ENCODE measurements at regions not wholly inside any gene's neighbourhood (a gene's known extent, or its start where the extent isn't known, plus 50 kb on each side); places are given as distances from the start of the nearest gene placed in this dataset.

GRCh38 chr15:69557707-69558409 is 105.2 kb downstream of the RPLP1 start:
- ChIA-PET POLR2A (no interaction called here), CTCF (no interaction called here)
- no peak for DNase-seq (ENCODE audit: extremely low spot score)
- TF ChIP-seq BHLHE40 (IDR thresholded peaks at IDR 0.05; ENCODE audit: borderline replicate concordance) (no peak), FOXK2 (IDR thresholded peaks at IDR 0.05) (no peak), NFRKB (IDR thresholded peaks at IDR 0.05) (no peak), FOXA1 (IDR thresholded peaks at IDR 0.05) (no peak), ZNF384 (IDR thresholded peaks at IDR 0.05) (no peak), SUZ12 (IDR thresholded peaks at IDR 0.05) (no peak), CTBP1 (IDR thresholded peaks at IDR 0.05; ENCODE audit: borderline replicate concordance) (no peak), L3MBTL2 (conservative IDR thresholded peaks at IDR 0.05) (no peak), SP1 (IDR thresholded peaks at IDR 0.05) (no peak), FOXM1 (IDR thresholded peaks at IDR 0.05; ENCODE audit: borderline replicate concordance) (no peak), ARNT (IDR thresholded peaks at IDR 0.05) (no peak), TARDBP (IDR thresholded peaks at IDR 0.05) (no peak), HDGF (IDR thresholded peaks at IDR 0.05; ENCODE audit: borderline replicate concordance) (no peak), LEF1 (IDR thresholded peaks at IDR 0.05; ENCODE audit: borderline replicate concordance) (no peak), ELF4 (IDR thresholded peaks at IDR 0.05) (no peak)
- TF ChIP-seq, protein P1, sequence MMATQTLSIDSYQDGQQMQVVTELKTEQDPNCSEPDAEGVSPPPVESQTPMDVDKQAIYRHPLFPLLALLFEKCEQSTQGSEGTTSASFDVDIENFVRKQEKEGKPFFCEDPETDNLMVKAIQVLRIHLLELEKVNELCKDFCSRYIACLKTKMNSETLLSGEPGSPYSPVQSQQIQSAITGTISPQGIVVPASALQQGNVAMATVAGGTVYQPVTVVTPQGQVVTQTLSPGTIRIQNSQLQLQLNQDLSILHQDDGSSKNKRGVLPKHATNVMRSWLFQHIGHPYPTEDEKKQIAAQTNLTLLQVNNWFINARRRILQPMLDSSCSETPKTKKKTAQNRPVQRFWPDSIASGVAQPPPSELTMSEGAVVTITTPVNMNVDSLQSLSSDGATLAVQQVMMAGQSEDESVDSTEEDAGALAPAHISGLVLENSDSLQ (IDR thresholded peaks at IDR 0.05), result no peak

DNA sequence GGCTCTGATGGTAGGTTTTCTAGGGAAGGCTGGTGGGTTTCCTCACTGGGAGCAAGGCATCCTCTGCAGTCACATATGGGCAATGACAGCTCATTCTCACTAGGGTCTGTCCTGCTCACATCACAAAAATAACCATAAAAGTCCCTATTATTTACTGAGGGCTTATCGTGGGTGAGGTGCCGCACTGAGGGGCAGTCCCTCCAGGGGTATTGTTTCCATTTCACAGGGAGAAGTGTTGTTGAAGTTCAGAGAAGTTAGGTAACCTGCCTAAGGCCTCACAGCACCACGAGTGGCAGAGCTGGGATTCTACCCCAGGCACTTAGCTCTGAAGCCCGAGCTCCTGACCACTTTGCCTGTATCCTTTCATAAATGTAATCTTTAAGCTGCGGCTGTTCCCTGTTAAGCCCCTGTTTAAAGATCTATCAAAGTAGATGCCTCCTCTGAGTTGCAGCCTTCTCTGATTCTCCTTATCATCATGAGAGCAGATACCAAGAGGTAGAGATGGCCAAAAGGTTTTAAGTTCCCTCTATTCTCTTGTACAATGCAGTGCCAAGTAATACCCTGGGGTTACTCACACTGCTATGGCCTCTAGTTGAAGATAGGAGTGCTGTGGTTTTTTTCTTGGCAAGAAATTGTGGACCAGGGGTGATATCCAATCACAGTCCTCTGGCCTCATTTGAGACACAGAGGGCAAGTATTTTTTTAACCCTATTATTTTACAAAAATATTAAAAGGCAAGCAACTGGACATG is 107.0 kb downstream of the RPLP1 start:
- ChIA-PET CTCF (no interaction called here), POLR2A (no interaction called here)
- TF ChIP-seq CTBP1 (IDR thresholded peaks at IDR 0.05; ENCODE audit: borderline replicate concordance) (no peak), ELF4 (IDR thresholded peaks at IDR 0.05) (no peak), LEF1 (IDR thresholded peaks at IDR 0.05; ENCODE audit: borderline replicate concordance) (no peak), HDGF (IDR thresholded peaks at IDR 0.05; ENCODE audit: borderline replicate concordance) (no peak), SP1 (IDR thresholded peaks at IDR 0.05) (no peak), FOXM1 (IDR thresholded peaks at IDR 0.05; ENCODE audit: borderline replicate concordance) (no peak), L3MBTL2 (conservative IDR thresholded peaks at IDR 0.05) (no peak), TARDBP (IDR thresholded peaks at IDR 0.05) (no peak), SUZ12 (IDR thresholded peaks at IDR 0.05) (no peak), BHLHE40 (IDR thresholded peaks at IDR 0.05; ENCODE audit: borderline replicate concordance) (no peak), NFRKB (IDR thresholded peaks at IDR 0.05) (no peak), FOXK2 (IDR thresholded peaks at IDR 0.05) (no peak), FOXA1 (IDR thresholded peaks at IDR 0.05) (no peak), ZNF384 (IDR thresholded peaks at IDR 0.05) (no peak), ARNT (IDR thresholded peaks at IDR 0.05) (no peak)
- TF ChIP-seq, protein P1 (IDR thresholded peaks at IDR 0.05), result no peak
- no peak for DNase-seq (ENCODE audit: extremely low spot score)

GRCh38 chr15:69561071-69561784 is 108.6 kb downstream of the RPLP1 start:
- DNase-seq (ENCODE audit: extremely low spot score), result no peak
- no peak for TF ChIP-seq BHLHE40 (IDR thresholded peaks at IDR 0.05; ENCODE audit: borderline replicate concordance)
- TF ChIP-seq TARDBP (IDR thresholded peaks at IDR 0.05), result no peak
- TF ChIP-seq ELF4 (IDR thresholded peaks at IDR 0.05), result no peak
- no peak for TF ChIP-seq ZNF384 (IDR thresholded peaks at IDR 0.05)
- TF ChIP-seq, protein P1 (IDR thresholded peaks at IDR 0.05), result no peak
- TF ChIP-seq HDGF (IDR thresholded peaks at IDR 0.05; ENCODE audit: borderline replicate concordance), result no peak
- CTCF ChIA-PET, result no interaction called here
- POLR2A ChIA-PET, result no interaction called here

DNA sequence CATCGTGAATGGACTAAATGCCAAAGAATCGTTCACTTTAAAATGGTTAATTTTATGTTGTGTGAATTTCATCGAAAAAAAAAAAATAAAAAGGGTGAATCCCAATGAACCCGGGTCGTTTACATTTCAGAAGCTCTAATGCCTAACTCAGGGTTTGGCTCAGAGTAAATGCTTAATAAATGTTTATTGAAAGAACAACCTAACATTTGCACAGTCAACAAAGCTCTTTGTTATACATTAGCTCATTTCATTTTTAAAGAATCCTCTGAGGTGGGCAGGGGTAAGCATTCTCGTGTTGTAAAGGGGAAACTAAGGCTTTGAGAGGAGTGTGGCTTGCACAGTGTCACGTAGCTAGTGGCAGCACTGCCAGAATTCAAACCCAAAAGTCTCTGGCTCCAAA is 109.5 kb downstream of the RPLP1 start:
- ChIA-PET POLR2A (no interaction called here), CTCF (no interaction called here)

More for the DNA sequence above, 109.5 kb downstream of the RPLP1 start:
- TF ChIP-seq, protein P1 (IDR thresholded peaks at IDR 0.05), result no peak
- TF ChIP-seq ARNT (IDR thresholded peaks at IDR 0.05) (no peak), FOXK2 (IDR thresholded peaks at IDR 0.05) (no peak), SP1 (IDR thresholded peaks at IDR 0.05) (no peak), HDGF (IDR thresholded peaks at IDR 0.05; ENCODE audit: borderline replicate concordance) (no peak), ELF4 (IDR thresholded peaks at IDR 0.05) (no peak), TARDBP (IDR thresholded peaks at IDR 0.05) (no peak), FOXM1 (IDR thresholded peaks at IDR 0.05; ENCODE audit: borderline replicate concordance) (no peak), BHLHE40 (IDR thresholded peaks at IDR 0.05; ENCODE audit: borderline replicate concordance) (no peak), L3MBTL2 (conservative IDR thresholded peaks at IDR 0.05) (no peak), NFRKB (IDR thresholded peaks at IDR 0.05) (no peak), FOXA1 (IDR thresholded peaks at IDR 0.05) (no peak), ZNF384 (IDR thresholded peaks at IDR 0.05) (no peak), SUZ12 (IDR thresholded peaks at IDR 0.05) (no peak)
- DNase-seq (ENCODE audit: extremely low spot score), result no peak

All from HEK293T (cell line).